Activated CD4-positive, alpha-beta T cell treated with anti-CD3 and anti-CD28 coated beads, Interleukin-2, amount 50 U/mL, for 16 hours (primary cell): ENCODE measurements at regions not wholly inside any gene's neighbourhood (a gene's known extent, or its start where the extent isn't known, plus 50 kb on each side); places are given as distances from the start of the nearest gene placed in this dataset.
A peak's percentile ranks its signal among the peaks of the same experiment; 100 is the strongest.

ENCODE experiments used
- DNase-seq: peaks from one replicate; pipeline ENCODE4 v3.0.0-alpha.2; 2020

GRCh38 chrX:145002771-145003170 is 244.5 kb upstream of the SPANXN1 start:
- peak; percentile 68 for DNase-seq

GRCh38 chrX:145003443-145003842 is 243.9 kb upstream of the SPANXN1 start:
- no peak for DNase-seq

GRCh38 chrX:145041486-145041885 is 205.8 kb upstream of the SPANXN1 start:
- DNase-seq = no peak

- no peak for DNase-seq
Observed at GRCh38 chrX:145068450-145068849, 178.9 kb upstream of the SPANXN1 start.

- no peak for DNase-seq
Observed at GRCh38 chrX:145099204-145099603, 148.1 kb upstream of the SPANXN1 start.
